ENCODE measurements at regions not wholly inside any gene's neighbourhood (a gene's known extent, or its start where the extent isn't known, plus 50 kb on each side); places are given as distances from the start of the nearest gene placed in this dataset.

GRCh38 chr1:98342566-98342965 lies 319.0 kb upstream of the SNX7 start:
- no peak for TF ChIP-seq CHD2 (IDR thresholded peaks at IDR 0.05; ENCODE audit: low read length, partially characterized antibody)
- TF ChIP-seq CTCF (IDR thresholded peaks at IDR 0.05) = no peak
- TF ChIP-seq MAX (IDR thresholded peaks at IDR 0.05) = no peak
- no peak for TF ChIP-seq USF2 (IDR thresholded peaks at IDR 0.05)
- no peak for TF ChIP-seq SMC3 (IDR thresholded peaks at IDR 0.05)
- TF ChIP-seq PHF8 (IDR thresholded peaks at IDR 0.05; ENCODE audit: borderline replicate concordance, low read depth) = no peak
- no peak for TF ChIP-seq HOXA7 (CRISPR knock-in tag; IDR thresholded peaks at IDR 0.05)
- no peak for TF ChIP-seq ELK1 (IDR thresholded peaks at IDR 0.05; ENCODE audit: low read depth, low read length)
- TF ChIP-seq RFX5 (IDR thresholded peaks at IDR 0.05) = no peak
- no peak for TF ChIP-seq POLR2A (IDR thresholded peaks at IDR 0.05; ENCODE audit: low read length)
- no peak for TF ChIP-seq REST (IDR thresholded peaks at IDR 0.05)
- TF ChIP-seq EP300 (IDR thresholded peaks at IDR 0.05) = no peak
- TF ChIP-seq RAD21 (conservative IDR thresholded peaks at IDR 0.05 in 1 of 2, IDR thresholded peaks at IDR 0.05 in 1 of 2) = no peak
- TF ChIP-seq KDM1A (IDR thresholded peaks at IDR 0.05; ENCODE audit: low read depth) = no peak
